HepG2 (cell line): ENCODE measurements at regions not wholly inside any gene's neighbourhood (a gene's known extent, or its start where the extent isn't known, plus 50 kb on each side); places are given as distances from the start of the nearest gene placed in this dataset.

ENCODE experiments used
- ATAC-seq: fragments of 200-7000 bp; cut with Tn5 transposase; 3 replicates; pipeline ENCODE4 v1.9.1; 2020; ENCODE audit warnings: mild to moderate bottlenecking, moderate library complexity
- BruUV-seq: library from RNA; stranded (reverse); fragments of 400-500 nt; replicated peaks from 2 replicates; lab custom pipeline; 2021; lab: Mats Ljungman, UMichigan
- CTCF ChIA-PET: fragments of 300-600 bp; formaldehyde crosslinking; extraction: SDS; loops from one replicate; lab custom pipeline; 2021; ENCODE audit warnings: low total read pairs, inconsistent platforms, low intra/inter-chr PET ratio; lab: Yijun Ruan, JAX
- POLR2A ChIA-PET: fragments of 350-600 bp; sonication (Branson Sonifier 250); formaldehyde crosslinking; loops from one replicate; lab custom pipeline; 2020; ENCODE audit warnings: antibody characterized with exemption, inconsistent platforms; lab: Yijun Ruan, JAX
- DNase-seq: peaks from one replicate; pipeline ENCODE4 v3.0.0-alpha.2; 2015; ENCODE audit warnings: low spot score
- FAIRE-seq: peaks from 3 replicates; lab custom pipeline; 2011; peaks lifted over from hg19 to GRCh38; lab: Jason Lieb, UNC
- H2AFZ ChIP-seq: one replicate; pipeline ENCODE4 v1.6.1; 2011; ENCODE audit warnings: low read length, inconsistent platforms
- H3K27ac ChIP-seq: fragments of 300-600 bp; 3 replicates; pipeline ENCODE4 v1.8.0; 2011; ENCODE audit warnings: mixed run types, mild to moderate bottlenecking, mixed read lengths, low read length, inconsistent platforms; ENCODE audit not compliant: insufficient read depth; ENCODE audit errors: extremely low read length
- H3K27me3 ChIP-seq, 2 experiments: fragments of 200-600 bp in 1 of 2; 2 replicates in 1 of 2; 3 replicates in 1 of 2; pipeline versions ENCODE4 v1.6.0 to v1.8.0; 2011; ENCODE audit warnings: low read length in 2 of 2, mild to moderate bottlenecking in 2 of 2, moderate library complexity in 2 of 2, inconsistent platforms in 1 of 2; ENCODE audit not compliant: insufficient read depth in 2 of 2, control insufficient read depth in 1 of 2
- H3K36me3 ChIP-seq, 2 experiments: fragments of 200-600 bp in 1 of 2; replicated peaks in 1 of 2; 2 replicates in 1 of 2; 3 replicates in 1 of 2; pipeline versions ENCODE4 v1.5.1 to v1.8.0; 2011; ENCODE audit warnings: low read length in 2 of 2, inconsistent platforms in 1 of 2; ENCODE audit not compliant: insufficient read depth in 2 of 2, control insufficient read depth in 1 of 2
- H3K4me1 ChIP-seq: 2 replicates; pipeline ENCODE4 v1.5.1; 2012; ENCODE audit warnings: low read length, inconsistent platforms; ENCODE audit not compliant: insufficient read depth
- H3K4me2 ChIP-seq: 2 replicates; pipeline ENCODE4 v1.6.0; 2011; ENCODE audit warnings: low read depth, low read length, inconsistent platforms
- H3K4me3 ChIP-seq, 3 experiments: fragments of 200-600 bp in 1 of 3; sonication (generic), shearing (Covaris generic) in 1 of 3; replicated peaks in 1 of 3; 2 replicates each; pipeline ENCODE4 v1.5.1; 2011 to 2016; ENCODE audit warnings: low read length in 3 of 3, inconsistent platforms in 2 of 3, low read depth in 2 of 3, mild to moderate bottlenecking in 2 of 3, control low read depth in 1 of 3, mixed read lengths in 1 of 3; ENCODE audit not compliant: insufficient read depth in 1 of 3
- H3K79me2 ChIP-seq: one replicate; pipeline ENCODE4 v1.6.1; 2011; ENCODE audit warnings: low read length, inconsistent platforms; ENCODE audit not compliant: insufficient read depth
- H3K9ac ChIP-seq: 2 replicates; pipeline ENCODE4 v1.6.0; 2011; ENCODE audit warnings: mild to moderate bottlenecking, low read depth, low read length, inconsistent platforms; ENCODE audit not compliant: insufficient read depth
- H3K9me3 ChIP-seq: 2 replicates; pipeline ENCODE4 v1.5.1; 2012; ENCODE audit warnings: mild to moderate bottlenecking, low read length
- H4K20me1 ChIP-seq: 2 replicates; pipeline ENCODE4 v1.6.0; 2011; ENCODE audit warnings: inconsistent platforms, mild to moderate bottlenecking, low read length, moderate library complexity; ENCODE audit not compliant: insufficient read depth
- ASH2L ChIP-seq: fragments of 300-600, 200-600 bp; sonication (generic); IDR thresholded peaks from 2 replicates; pipeline ENCODE4 v1.7.0; 2017; ENCODE audit warnings: low read depth, mild to moderate bottlenecking, moderate library complexity, mixed read lengths, low read length; ENCODE audit not compliant: insufficient read length
- CENPX ChIP-seq: sonication (generic); formaldehyde crosslinking; IDR thresholded peaks from 2 replicates; pipeline ENCODE4 v1.9.0; 2021; ENCODE audit warnings: mild to moderate bottlenecking, missing genetic modification reagents, moderate library complexity
- ESRRA ChIP-seq: sonication (generic); formaldehyde crosslinking; IDR thresholded peaks from 2 replicates; pipeline ENCODE4 v1.5.1; 2020; ENCODE audit warnings: mild to moderate bottlenecking, low read depth, missing genetic modification reagents
- EZH2 ChIP-seq: conservative IDR thresholded peaks from 2 replicates; pipeline ENCODE4 v1.6.1; 2012; ENCODE audit warnings: mild to moderate bottlenecking, low read depth, low read length, moderate library complexity
- HES4 ChIP-seq: sonication (generic); formaldehyde crosslinking; IDR thresholded peaks from 2 replicates; pipeline ENCODE4 v1.9.0; 2021; ENCODE audit warnings: mild to moderate bottlenecking, missing genetic modification reagents, borderline replicate concordance
- HMG20A ChIP-seq: IDR thresholded peaks from 2 replicates; pipeline ENCODE4 v1.6.1; 2016; ENCODE audit warnings: borderline replicate concordance
- PBX2 ChIP-seq: IDR thresholded peaks from 2 replicates; pipeline ENCODE4 v1.6.1; 2016; ENCODE audit warnings: control low read depth
- PRMT3 ChIP-seq: sonication (generic); formaldehyde crosslinking; IDR thresholded peaks from 2 replicates; pipeline ENCODE4 v1.8.1; 2022; ENCODE audit warnings: low read depth, mild to moderate bottlenecking, moderate library complexity, missing genetic modification reagents, borderline replicate concordance
- SNAI1 ChIP-seq: sonication (generic); formaldehyde crosslinking; IDR thresholded peaks from 2 replicates; pipeline ENCODE4 v1.5.0; 2020; ENCODE audit warnings: mild to moderate bottlenecking, missing genetic modification reagents, borderline replicate concordance
- ZBTB20 ChIP-seq: sonication (generic); formaldehyde crosslinking; IDR thresholded peaks from 2 replicates; pipeline ENCODE4 v1.8.1; 2023; ENCODE audit warnings: missing genetic modification reagents, low read depth, mild to moderate bottlenecking, borderline replicate concordance
- ZNF282 ChIP-seq: fragments of 450-650 bp; IDR thresholded peaks from 2 replicates; pipeline ENCODE4 v1.6.1; 2018; ENCODE audit not compliant: partially characterized antibody
- ZNF431 ChIP-seq: sonication (generic); formaldehyde crosslinking; IDR thresholded peaks from 2 replicates; pipeline ENCODE4 v1.9.0; 2022; ENCODE audit warnings: missing genetic modification reagents, low read depth, mild to moderate bottlenecking, borderline replicate concordance
- ZNF569 ChIP-seq: sonication (generic); formaldehyde crosslinking; IDR thresholded peaks from 2 replicates; pipeline ENCODE4 v1.5.0; 2020; ENCODE audit warnings: mild to moderate bottlenecking, missing genetic modification reagents, moderate library complexity, borderline replicate concordance
- ZNF713 ChIP-seq: sonication (generic); formaldehyde crosslinking; IDR thresholded peaks from 2 replicates; pipeline ENCODE4 v1.4.0; 2020; ENCODE audit warnings: mild to moderate bottlenecking, missing genetic modification reagents
- ZNF879 ChIP-seq: sonication (generic); formaldehyde crosslinking; IDR thresholded peaks from 2 replicates; pipeline ENCODE4 v1.8.1; 2023; ENCODE audit warnings: missing genetic modification reagents
- ZSCAN25 ChIP-seq: sonication (generic); formaldehyde crosslinking; IDR thresholded peaks from 2 replicates; pipeline ENCODE4 v1.8.0; 2022; ENCODE audit warnings: mild to moderate bottlenecking, missing genetic modification reagents
- WGBS: methylation state at CpG from one replicate; pipeline ENCODE4 v1.1.6; 2017; ENCODE audit warnings: low lambda C conversion rate; 5-methylcytosine and 5-hydroxymethylcytosine counted together
- in situ Hi-C: cut with HindIII; loops from 2 replicates; pipeline ENCODE4 v1.10.0; 2017; ENCODE audit warnings: low pct_unique_long_range_greater_than_20kb; ENCODE audit not compliant: extremely low pct_ligation_motif_present
- intact Hi-C: fragments of 100-400 bp; cut with micrococcal nuclease; formaldehyde crosslinking; loops from one replicate; pipeline ENCODE4 v1.10.0; 2022; ENCODE audit not compliant: unreplicated experiment
- TF ChIP-seq, protein P1 (sequence below): sonication (generic); formaldehyde crosslinking; IDR thresholded peaks from 2 replicates; pipeline ENCODE4 v1.5.0; 2020; ENCODE audit warnings: missing genetic modification reagents, mild to moderate bottlenecking, borderline replicate concordance
- TF ChIP-seq, protein P2 (sequence below): IDR thresholded peaks from 2 replicates; pipeline ENCODE4 v1.6.1; 2016; ENCODE audit warnings: mild to moderate bottlenecking
- TF ChIP-seq, protein P3 (sequence below): sonication (generic); formaldehyde crosslinking; IDR thresholded peaks from 2 replicates; pipeline ENCODE4 v1.4.0; 2020; ENCODE audit warnings: missing genetic modification reagents
- TF ChIP-seq, protein P4 (sequence below): IDR thresholded peaks from 2 replicates; pipeline ENCODE4 v1.6.1; 2016

DNA sequence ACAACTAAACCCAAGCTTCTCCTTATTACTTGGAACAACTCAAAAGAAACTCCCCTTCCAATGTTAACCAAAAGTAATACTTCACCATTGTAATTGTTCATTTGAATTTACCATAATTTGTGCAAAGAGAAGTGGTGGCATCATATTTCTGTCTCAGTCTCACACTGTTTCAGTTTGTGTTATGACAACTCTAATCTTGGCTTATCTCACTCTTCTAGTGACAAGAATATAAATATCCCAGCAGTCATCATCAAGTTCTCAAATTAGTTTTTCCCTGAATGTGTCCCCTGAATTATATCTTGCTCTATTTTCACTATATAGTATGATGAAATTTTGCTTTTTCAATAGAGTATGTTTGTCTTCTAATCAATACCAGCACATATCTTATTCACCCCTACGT is 681.4 kb upstream of the PRR20A start (continued):
- TF ChIP-seq PRMT3, result no peak

- POLR2A ChIA-PET, result no interaction called here
- H3K4me3 ChIP-seq, result no peak overlapping the region
- ATAC-seq, result no peak
- TF ChIP-seq, protein P1, sequence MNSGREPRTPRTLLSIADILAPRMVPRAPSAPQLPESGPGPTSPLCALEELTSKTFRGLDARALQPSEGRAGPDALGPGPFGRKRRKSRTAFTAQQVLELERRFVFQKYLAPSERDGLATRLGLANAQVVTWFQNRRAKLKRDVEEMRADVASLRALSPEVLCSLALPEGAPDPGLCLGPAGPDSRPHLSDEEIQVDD, result no peak
- TF ChIP-seq ESRRA (CRISPR knock-in tag) (no peak), CENPX (no peak), HES4 (CRISPR knock-in tag) (no peak), PBX2 (CRISPR knock-in tag) (no peak), ZNF713 (CRISPR knock-in tag) (no peak), ZNF431 (CRISPR knock-in tag) (no peak), EZH2 (no peak), ZNF569 (CRISPR knock-in tag) (no peak), ASH2L (no peak), HMG20A (no peak), ZSCAN25 (CRISPR knock-in tag) (no peak), SNAI1 (CRISPR knock-in tag) (no peak), ZNF879 (CRISPR knock-in tag) (no peak), ZNF282 (no peak), ZBTB20 (CRISPR knock-in tag) (no peak)
- TF ChIP-seq, protein P2, sequence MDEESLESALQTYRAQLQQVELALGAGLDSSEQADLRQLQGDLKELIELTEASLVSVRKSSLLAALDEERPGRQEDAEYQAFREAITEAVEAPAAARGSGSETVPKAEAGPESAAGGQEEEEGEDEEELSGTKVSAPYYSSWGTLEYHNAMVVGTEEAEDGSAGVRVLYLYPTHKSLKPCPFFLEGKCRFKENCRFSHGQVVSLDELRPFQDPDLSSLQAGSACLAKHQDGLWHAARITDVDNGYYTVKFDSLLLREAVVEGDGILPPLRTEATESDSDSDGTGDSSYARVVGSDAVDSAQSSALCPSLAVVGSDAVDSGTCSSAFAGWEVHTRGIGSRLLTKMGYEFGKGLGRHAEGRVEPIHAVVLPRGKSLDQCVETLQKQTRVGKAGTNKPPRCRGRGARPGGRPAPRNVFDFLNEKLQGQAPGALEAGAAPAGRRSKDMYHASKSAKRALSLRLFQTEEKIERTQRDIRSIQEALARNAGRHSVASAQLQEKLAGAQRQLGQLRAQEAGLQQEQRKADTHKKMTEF (CRISPR knock-in tag), result no peak
- TF ChIP-seq, protein P3, sequence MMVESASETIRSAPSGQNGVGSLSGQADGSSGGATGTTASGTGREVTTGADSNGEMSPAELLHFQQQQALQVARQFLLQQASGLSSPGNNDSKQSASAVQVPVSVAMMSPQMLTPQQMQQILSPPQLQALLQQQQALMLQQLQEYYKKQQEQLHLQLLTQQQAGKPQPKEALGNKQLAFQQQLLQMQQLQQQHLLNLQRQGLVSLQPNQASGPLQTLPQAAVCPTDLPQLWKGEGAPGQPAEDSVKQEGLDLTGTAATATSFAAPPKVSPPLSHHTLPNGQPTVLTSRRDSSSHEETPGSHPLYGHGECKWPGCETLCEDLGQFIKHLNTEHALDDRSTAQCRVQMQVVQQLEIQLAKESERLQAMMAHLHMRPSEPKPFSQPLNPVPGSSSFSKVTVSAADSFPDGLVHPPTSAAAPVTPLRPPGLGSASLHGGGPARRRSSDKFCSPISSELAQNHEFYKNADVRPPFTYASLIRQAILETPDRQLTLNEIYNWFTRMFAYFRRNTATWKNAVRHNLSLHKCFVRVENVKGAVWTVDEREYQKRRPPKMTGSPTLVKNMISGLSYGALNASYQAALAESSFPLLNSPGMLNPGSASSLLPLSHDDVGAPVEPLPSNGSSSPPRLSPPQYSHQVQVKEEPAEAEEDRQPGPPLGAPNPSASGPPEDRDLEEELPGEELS (CRISPR knock-in tag), result no peak
- TF ChIP-seq, protein P4, sequence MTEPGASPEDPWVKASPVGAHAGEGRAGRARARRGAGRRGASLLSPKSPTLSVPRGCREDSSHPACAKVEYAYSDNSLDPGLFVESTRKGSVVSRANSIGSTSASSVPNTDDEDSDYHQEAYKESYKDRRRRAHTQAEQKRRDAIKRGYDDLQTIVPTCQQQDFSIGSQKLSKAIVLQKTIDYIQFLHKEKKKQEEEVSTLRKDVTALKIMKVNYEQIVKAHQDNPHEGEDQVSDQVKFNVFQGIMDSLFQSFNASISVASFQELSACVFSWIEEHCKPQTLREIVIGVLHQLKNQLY (CRISPR knock-in tag), result no peak
- TF ChIP-seq, all 625 proteins: peak for 0
- Histone ChIP-seq H4K20me1 (no peaks in the 10 kb centered on the region), H3K9ac (no peak overlapping the region), H3K9me3 (peaks cover 62% of the 10 kb centered on the region), H3K79me2 (no peaks in the 10 kb centered on the region), H2AFZ (no peak overlapping the region), H3K36me3 (no peaks in the 10 kb centered on the region), H3K27me3 (no peaks in the 10 kb centered on the region), H3K27ac (no peak overlapping the region), H3K4me1 (no peaks in the 10 kb centered on the region), H3K4me2 (no peak overlapping the region)
- in situ Hi-C loops (no loop called here), intact Hi-C loops (no loop called here)
- DNase-seq, result no peak
- no TSS peak for BruUV-seq
- CTCF ChIA-PET, result no interaction called here
- no peak for FAIRE-seq
- WGBS, result 2% methylated on average over 3 of the region's 3 CpGs
Observed at GRCh38 chr13:56501750-56502149, 639.0 kb upstream of the PRR20A start.
